ENCODE measurements at regions not wholly inside any gene's neighbourhood (a gene's known extent, or its start where the extent isn't known, plus 50 kb on each side); places are given as distances from the start of the nearest gene placed in this dataset.

- TF ChIP-seq, protein P1, sequence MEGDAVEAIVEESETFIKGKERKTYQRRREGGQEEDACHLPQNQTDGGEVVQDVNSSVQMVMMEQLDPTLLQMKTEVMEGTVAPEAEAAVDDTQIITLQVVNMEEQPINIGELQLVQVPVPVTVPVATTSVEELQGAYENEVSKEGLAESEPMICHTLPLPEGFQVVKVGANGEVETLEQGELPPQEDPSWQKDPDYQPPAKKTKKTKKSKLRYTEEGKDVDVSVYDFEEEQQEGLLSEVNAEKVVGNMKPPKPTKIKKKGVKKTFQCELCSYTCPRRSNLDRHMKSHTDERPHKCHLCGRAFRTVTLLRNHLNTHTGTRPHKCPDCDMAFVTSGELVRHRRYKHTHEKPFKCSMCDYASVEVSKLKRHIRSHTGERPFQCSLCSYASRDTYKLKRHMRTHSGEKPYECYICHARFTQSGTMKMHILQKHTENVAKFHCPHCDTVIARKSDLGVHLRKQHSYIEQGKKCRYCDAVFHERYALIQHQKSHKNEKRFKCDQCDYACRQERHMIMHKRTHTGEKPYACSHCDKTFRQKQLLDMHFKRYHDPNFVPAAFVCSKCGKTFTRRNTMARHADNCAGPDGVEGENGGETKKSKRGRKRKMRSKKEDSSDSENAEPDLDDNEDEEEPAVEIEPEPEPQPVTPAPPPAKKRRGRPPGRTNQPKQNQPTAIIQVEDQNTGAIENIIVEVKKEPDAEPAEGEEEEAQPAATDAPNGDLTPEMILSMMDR (IDR thresholded peaks at IDR 0.05), result no peak
- no peak for TF ChIP-seq EP300 (IDR thresholded peaks at IDR 0.05)
Measured at GRCh38 chr18:76708071-76708721, 114.2 kb upstream of the ZNF236 start.
